ENCODE measurements at regions not wholly inside any gene's neighbourhood (a gene's known extent, or its start where the extent isn't known, plus 50 kb on each side); places are given as distances from the start of the nearest gene placed in this dataset.

DNA sequence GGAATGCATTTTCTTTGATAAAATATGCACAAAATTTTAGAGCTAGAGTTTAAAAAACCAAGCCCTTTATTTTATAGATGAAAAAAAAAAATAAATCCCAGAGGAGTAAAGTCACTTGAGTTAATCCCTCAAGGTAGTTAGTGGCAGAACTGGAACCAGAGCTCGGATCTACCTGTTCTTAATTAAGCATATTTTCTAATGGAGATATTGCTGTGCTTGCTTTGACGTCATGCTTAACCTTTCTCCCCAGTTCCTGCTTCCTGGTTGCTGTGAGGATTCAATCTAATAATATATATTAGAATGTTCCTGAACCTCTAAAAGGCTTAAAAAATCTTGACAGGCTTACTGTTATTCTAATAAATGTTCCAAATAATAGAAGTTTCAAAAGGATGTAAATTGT lies 300.6 kb upstream of the KLF12 start:
- TF ChIP-seq POLR2AphosphoS5 (IDR thresholded peaks at IDR 0.05; ENCODE audit: low read depth, low read length) (no peak), TAF1 (IDR thresholded peaks at IDR 0.05; ENCODE audit: borderline replicate concordance, low read depth, low read length) (no peak)

Data from GM12892 (cell line).